ENCODE measurements at regions not wholly inside any gene's neighbourhood (a gene's known extent, or its start where the extent isn't known, plus 50 kb on each side); places are given as distances from the start of the nearest gene placed in this dataset.

DNA sequence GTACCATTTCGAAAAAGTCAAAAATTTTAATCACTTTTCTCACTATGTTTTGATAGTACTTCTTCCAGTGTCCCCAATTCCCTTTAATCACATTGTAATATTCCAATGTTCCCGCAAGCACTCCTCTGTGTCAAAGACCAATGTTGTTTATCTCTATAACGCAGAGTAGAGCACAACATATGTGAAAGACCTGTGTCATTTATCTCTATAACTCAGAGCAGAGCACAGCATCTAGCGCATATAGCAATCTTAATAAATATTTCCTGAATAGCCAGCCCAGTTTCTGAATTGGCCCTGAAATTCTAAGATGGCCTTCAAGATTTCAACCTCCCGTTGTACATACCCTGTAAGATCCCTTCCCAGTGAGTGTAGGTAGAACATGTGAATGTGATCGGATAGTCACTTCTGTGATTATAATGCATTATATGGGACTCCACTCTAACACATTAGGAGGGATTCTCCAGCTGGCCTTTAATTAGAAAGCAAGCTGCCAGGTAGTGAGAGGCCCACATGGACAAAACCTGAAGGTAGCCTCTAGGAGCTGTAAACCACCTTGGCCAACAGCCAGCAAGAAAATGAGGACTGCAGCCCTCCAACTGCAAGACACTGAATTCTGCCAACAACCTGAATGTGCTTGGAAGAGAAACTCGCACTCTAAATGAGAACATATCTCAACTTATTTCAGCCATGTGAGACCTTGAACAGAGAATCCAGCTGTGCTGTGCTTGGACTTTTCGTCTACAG, 238.8 kb upstream of the SYT10 start:
- TF ChIP-seq, protein P1, sequence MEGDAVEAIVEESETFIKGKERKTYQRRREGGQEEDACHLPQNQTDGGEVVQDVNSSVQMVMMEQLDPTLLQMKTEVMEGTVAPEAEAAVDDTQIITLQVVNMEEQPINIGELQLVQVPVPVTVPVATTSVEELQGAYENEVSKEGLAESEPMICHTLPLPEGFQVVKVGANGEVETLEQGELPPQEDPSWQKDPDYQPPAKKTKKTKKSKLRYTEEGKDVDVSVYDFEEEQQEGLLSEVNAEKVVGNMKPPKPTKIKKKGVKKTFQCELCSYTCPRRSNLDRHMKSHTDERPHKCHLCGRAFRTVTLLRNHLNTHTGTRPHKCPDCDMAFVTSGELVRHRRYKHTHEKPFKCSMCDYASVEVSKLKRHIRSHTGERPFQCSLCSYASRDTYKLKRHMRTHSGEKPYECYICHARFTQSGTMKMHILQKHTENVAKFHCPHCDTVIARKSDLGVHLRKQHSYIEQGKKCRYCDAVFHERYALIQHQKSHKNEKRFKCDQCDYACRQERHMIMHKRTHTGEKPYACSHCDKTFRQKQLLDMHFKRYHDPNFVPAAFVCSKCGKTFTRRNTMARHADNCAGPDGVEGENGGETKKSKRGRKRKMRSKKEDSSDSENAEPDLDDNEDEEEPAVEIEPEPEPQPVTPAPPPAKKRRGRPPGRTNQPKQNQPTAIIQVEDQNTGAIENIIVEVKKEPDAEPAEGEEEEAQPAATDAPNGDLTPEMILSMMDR (IDR thresholded peaks at IDR 0.05) = no peak
- TF ChIP-seq POLR2A (IDR thresholded peaks at IDR 0.05) = no peak
